Aorta (tissue), 5 donors: ENCODE measurements at regions not wholly inside any gene's neighbourhood (a gene's known extent, or its start where the extent isn't known, plus 50 kb on each side); places are given as distances from the start of the nearest gene placed in this dataset.

Source experiments
- ATAC-seq: fragments of 200-7000 bp; cut with Tn5 transposase; one replicate; pipeline ENCODE4 v1.9.1; 2022; ENCODE audit warnings: moderate library complexity; ENCODE audit not compliant: low FRiP score
- DNase-seq, 2 donors: peaks; one replicate each; pipeline ENCODE4 v3.0.0-alpha.2; 2020
- H3K27ac ChIP-seq, 2 donors: one replicate each; pipeline ENCODE4 v1.5.1; 2013; ENCODE audit warnings: low read length in 2 of 2, mild to moderate bottlenecking in 2 of 2, moderate library complexity in 2 of 2, control low read depth in 1 of 2, inconsistent platforms in 1 of 2, low read depth in 1 of 2
- H3K27me3 ChIP-seq, 2 donors: one replicate each; pipeline ENCODE4 v1.6.1; 2013; ENCODE audit warnings: control low read depth in 1 of 2, low read length in 1 of 2, mild to moderate bottlenecking in 1 of 2, moderate library complexity in 1 of 2; ENCODE audit not compliant: insufficient read depth in 2 of 2, control insufficient read depth in 1 of 2
- H3K36me3 ChIP-seq, 2 donors: one replicate each; pipeline ENCODE4 v1.6.1; 2013; ENCODE audit warnings: control low read depth in 1 of 2, low read length in 1 of 2, mild to moderate bottlenecking in 1 of 2; ENCODE audit not compliant: insufficient read depth in 2 of 2, control insufficient read depth in 1 of 2
- H3K4me1 ChIP-seq, 2 donors: one replicate each; pipeline ENCODE4 v1.6.1; 2013; ENCODE audit warnings: low read length in 2 of 2, control low read depth in 1 of 2, mild to moderate bottlenecking in 1 of 2, moderate library complexity in 1 of 2; ENCODE audit not compliant: insufficient read depth in 2 of 2, control insufficient read depth in 1 of 2
- H3K4me3 ChIP-seq, 2 donors: one replicate each; pipeline ENCODE4 v1.5.1; 2013; ENCODE audit warnings: low read length in 2 of 2, control low read depth in 1 of 2, mild to moderate bottlenecking in 1 of 2
- H3K9me3 ChIP-seq: one replicate; pipeline ENCODE4 v1.6.1; 2013; ENCODE audit warnings: mild to moderate bottlenecking, low read length; ENCODE audit not compliant: control insufficient read depth
- WGBS, 2 donors: extraction: QIAGEN DNeasy Blood & Tissue Kit; methylation state at CpG; one replicate each; pipeline ENCODE4 v1.1.7; 2013; 5-methylcytosine and 5-hydroxymethylcytosine counted together
- intact Hi-C, 2 donors: fragments of 100-400 bp; cut with DNase I; formaldehyde crosslinking; loops; one replicate each; pipeline versions ENCODE4 v1.14.2 to v1.15.0; 2022
- donor health status: healthy with polysubstance abuse.
- donor health status: Bipolar disorder and iron deficiency.
- donor health status: DM: no; HTN: no; CAD: no.
- donor health status: DM: no; HTN: no; CAD: no.
- donor health status: DM: yes; HTN: yes; CAD: no.

GRCh38 chr16:61237884-61238485, 798.3 kb downstream of the CDH8 start:
- intact Hi-C loops, result no loop called here
- ATAC-seq, result no peak
- Histone ChIP-seq H3K4me3 (no peak overlapping the region), H3K4me1 (no peaks in the 10 kb centered on the region), H3K36me3 (no peaks in the 10 kb centered on the region), H3K27me3 (no peaks in the 10 kb centered on the region), H3K9me3 (peaks cover 3% of the 10 kb centered on the region), H3K27ac (no peak overlapping the region)
- no peak for DNase-seq
- WGBS, 2 donors, result 60 to 63% methylated on average over 9 of the region's 9 CpGs

- Histone ChIP-seq H3K27ac (no peak overlapping the region), H3K4me1 (no peaks in the 10 kb centered on the region), H3K4me3 (no peak overlapping the region), H3K9me3 (peaks cover 3% of the 10 kb centered on the region), H3K27me3 (no peaks in the 10 kb centered on the region), H3K36me3 (no peaks in the 10 kb centered on the region)
- WGBS, 2 donors, result 2 to 14% methylated on average over 3 of the region's 3 CpGs
- ATAC-seq (no peak), DNase-seq (no peak)
- intact Hi-C loops, result no loop called here
These were observed 802.5 kb downstream of the CDH8 start for GRCh38 chr16:61233713-61234112.

- H3K36me3 ChIP-seq, result no peaks in the 10 kb centered on the region
- DNase-seq, result no peak
- H3K9me3 ChIP-seq, result no peaks in the 10 kb centered on the region
- no peaks in the 10 kb centered on the region for H3K4me1 ChIP-seq
- ATAC-seq, result no peak
- intact Hi-C loops, result no loop called here
- 33 to 54% methylated on average over 1 of the region's 1 CpG for WGBS, 2 donors
- no peak overlapping the region for H3K27ac ChIP-seq
- H3K4me3 ChIP-seq, result no peak overlapping the region
- H3K27me3 ChIP-seq, result no peaks in the 10 kb centered on the region
These were observed 807.9 kb downstream of the CDH8 start for GRCh38 chr16:61228371-61228770.

- no peak for ATAC-seq
- intact Hi-C loops, result no loop called here
- WGBS, 2 donors, result 33 to 49% methylated on average over 3 of the region's 3 CpGs
- H3K27me3 ChIP-seq, result no peaks in the 10 kb centered on the region
- no peak overlapping the region for H3K27ac ChIP-seq
- no peak overlapping the region for H3K4me3 ChIP-seq
- DNase-seq, result no peak
- H3K9me3 ChIP-seq, result no peaks in the 10 kb centered on the region
- no peaks in the 10 kb centered on the region for H3K4me1 ChIP-seq
- no peaks in the 10 kb centered on the region for H3K36me3 ChIP-seq
These were observed 820.6 kb downstream of the CDH8 start for GRCh38 chr16:61215605-61216004.

GRCh38 chr16:61214780-61215179, 821.5 kb downstream of the CDH8 start:
- Histone ChIP-seq H3K27me3 (no peaks in the 10 kb centered on the region), H3K9me3 (no peaks in the 10 kb centered on the region), H3K4me1 (no peaks in the 10 kb centered on the region), H3K36me3 (no peaks in the 10 kb centered on the region), H3K27ac (no peak overlapping the region), H3K4me3 (no peak overlapping the region)
- WGBS, 2 donors, result 73% methylated on average over 3 of the region's 3 CpGs
- no peak for ATAC-seq
- intact Hi-C loops, result no loop called here
- no peak for DNase-seq

- Histone ChIP-seq H3K9me3 (no peaks in the 10 kb centered on the region), H3K4me3 (no peak overlapping the region), H3K4me1 (no peaks in the 10 kb centered on the region), H3K27ac (no peak overlapping the region), H3K36me3 (no peaks in the 10 kb centered on the region), H3K27me3 (no peaks in the 10 kb centered on the region)
- DNase-seq (no peak), ATAC-seq (no peak)
- intact Hi-C loops, result no loop called here
These were observed 826.2 kb downstream of the CDH8 start for GRCh38 chr16:61210076-61210475.

- Histone ChIP-seq H3K4me3 (no peak overlapping the region), H3K4me1 (no peaks in the 10 kb centered on the region), H3K36me3 (no peaks in the 10 kb centered on the region), H3K27me3 (no peaks in the 10 kb centered on the region), H3K9me3 (no peaks in the 10 kb centered on the region), H3K27ac (no peak overlapping the region)
- intact Hi-C loops, result no loop called here
- no peak for DNase-seq
- ATAC-seq, result no peak
These were observed 841.2 kb downstream of the CDH8 start for GRCh38 chr16:61195006-61195405.

- no peaks in the 10 kb centered on the region for H3K4me1 ChIP-seq
- H3K4me3 ChIP-seq, result no peak overlapping the region
- no peaks in the 10 kb centered on the region for H3K9me3 ChIP-seq
- no peak for ATAC-seq
- no peak for DNase-seq
- H3K27me3 ChIP-seq, result no peaks in the 10 kb centered on the region
- H3K27ac ChIP-seq, result no peak overlapping the region
- intact Hi-C loops, result no loop called here
- H3K36me3 ChIP-seq, result no peaks in the 10 kb centered on the region
These were observed 841.7 kb downstream of the CDH8 start for GRCh38 chr16:61194573-61194972.

- Histone ChIP-seq H3K9me3 (no peaks in the 10 kb centered on the region), H3K4me1 (no peaks in the 10 kb centered on the region), H3K27ac (no peak overlapping the region), H3K27me3 (no peaks in the 10 kb centered on the region), H3K36me3 (no peaks in the 10 kb centered on the region), H3K4me3 (no peak overlapping the region)
- 40 to 47% methylated on average over 1 of the region's 1 CpG for WGBS, 2 donors
- ATAC-seq (no peak), DNase-seq (no peak)
- intact Hi-C loops, result no loop called here
These were observed 853.8 kb downstream of the CDH8 start for GRCh38 chr16:61182391-61182790.
